PC-3 (cell line): ENCODE measurements at regions not wholly inside any gene's neighbourhood (a gene's known extent, or its start where the extent isn't known, plus 50 kb on each side); places are given as distances from the start of the nearest gene placed in this dataset.
A peak's percentile ranks its signal among the peaks of the same experiment; 100 is the strongest.

Experiments used
- ATAC-seq: fragments of 200-7000 bp; cut with Tn5 transposase; 2 replicates; pipeline ENCODE4 v1.9.1; 2020; ENCODE audit warnings: mild to moderate bottlenecking, moderate library complexity
- BruUV-seq: library from RNA; stranded (reverse); fragments of 400-500 nt; replicated peaks from 2 replicates; lab custom pipeline; 2021; lab: Mats Ljungman, UMichigan
- CTCF ChIA-PET: fragments of 300-600 bp; sonication (Branson Sonifier 250); formaldehyde crosslinking; loops from one replicate; lab custom pipeline; 2022; ENCODE audit warnings: antibody characterized with exemption; lab: Charles Lee
- POLR2A ChIA-PET: fragments of 300-600 bp; sonication (Branson Sonifier 250); formaldehyde crosslinking; loops from one replicate; lab custom pipeline; 2022; ENCODE audit warnings: antibody characterized with exemption; ENCODE audit not compliant: unreplicated experiment; lab: Charles Lee
- DNase-seq: peaks from one replicate; pipeline ENCODE4 v3.0.0-alpha.2; 2015
- H2AFZ ChIP-seq: fragments of 300-600 bp; sonication (generic); 2 replicates; pipeline ENCODE4 v1.6.0; 2016; ENCODE audit warnings: antibody characterized with exemption, low read length
- H3F3A ChIP-seq: fragments of 300-600 bp; sonication (generic); one replicate; pipeline ENCODE4 v1.6.0; 2017; ENCODE audit warnings: antibody characterized with exemption, low read length, control low read depth, mild to moderate bottlenecking; ENCODE audit not compliant: unreplicated experiment
- H3K27ac ChIP-seq: fragments of 300-600 bp; sonication (generic); 2 replicates; pipeline ENCODE4 v1.5.1; 2016; ENCODE audit warnings: mild to moderate bottlenecking, low read length
- H3K27me3 ChIP-seq: fragments of 300-600 bp; sonication (generic); 2 replicates; pipeline ENCODE4 v1.6.1; 2016; ENCODE audit warnings: low read length, mixed read lengths
- H3K36me3 ChIP-seq: fragments of 300-600 bp; sonication (generic); 2 replicates; pipeline ENCODE4 v1.6.1; 2016; ENCODE audit warnings: low read depth, mixed run types, low read length, mixed read lengths
- H3K4me1 ChIP-seq: fragments of 300-600 bp; sonication (generic); 2 replicates; pipeline ENCODE4 v1.5.1; 2016; ENCODE audit warnings: low read length; ENCODE audit not compliant: insufficient read depth
- H3K4me2 ChIP-seq: fragments of 300-600 bp; sonication (generic); 2 replicates; pipeline ENCODE4 v1.6.0; 2016; ENCODE audit warnings: low read length
- H3K4me3 ChIP-seq: fragments of 300-600 bp; sonication (generic); 2 replicates; pipeline ENCODE4 v1.5.1; 2016; ENCODE audit warnings: mild to moderate bottlenecking, low read length, mixed read lengths
- H3K79me2 ChIP-seq: fragments of 300-600 bp; sonication (generic); 2 replicates; pipeline ENCODE4 v1.6.1; 2017; ENCODE audit warnings: low read length, mixed read lengths
- H3K9ac ChIP-seq: fragments of 300-600 bp; sonication (generic); 2 replicates; pipeline ENCODE4 v1.6.0; 2016; ENCODE audit warnings: mild to moderate bottlenecking, low read length
- H3K9me2 ChIP-seq: fragments of 300-600 bp; sonication (generic); replicated peaks from 2 replicates; pipeline ENCODE4 v1.6.1; 2016; ENCODE audit warnings: mixed run types, low read length, mixed read lengths
- H3K9me3 ChIP-seq: fragments of 300-600 bp; sonication (generic); 2 replicates; pipeline ENCODE4 v1.6.1; 2016; ENCODE audit warnings: low read length, mixed read lengths
- H4K20me1 ChIP-seq: fragments of 300-600 bp; sonication (generic); 2 replicates; pipeline ENCODE4 v1.6.1; 2016; ENCODE audit warnings: low read length, mixed read lengths
- CTCF ChIP-seq: fragments of 300-600 bp; sonication (generic); conservative IDR thresholded peaks from 2 replicates; pipeline ENCODE4 v1.5.1; 2017; ENCODE audit warnings: antibody characterized with exemption, low read depth, mild to moderate bottlenecking, low read length
- EZH2 ChIP-seq: fragments of 300-600 bp; sonication (generic); IDR thresholded peaks from one replicate; pipeline ENCODE4 v1.6.1; 2017; ENCODE audit warnings: antibody characterized with exemption, mild to moderate bottlenecking, low read length; ENCODE audit not compliant: unreplicated experiment
- EZH2phosphoT487 ChIP-seq: fragments of 300-600 bp; sonication (generic); IDR thresholded peaks from 2 replicates; pipeline ENCODE4 v1.6.1; 2018; ENCODE audit warnings: mild to moderate bottlenecking, antibody characterized with exemption, low read length, borderline replicate concordance
- intact Hi-C: fragments of 100-400 bp; cut with micrococcal nuclease; formaldehyde crosslinking; loops from 2 replicates; pipeline ENCODE4 v1.9.0; 2023

- Histone ChIP-seq H3K9ac (no peak overlapping the region), H3K9me3 (no peaks in the 10 kb centered on the region), H4K20me1 (no peaks in the 10 kb centered on the region), H3K79me2 (no peaks in the 10 kb centered on the region), H2AFZ (no peak overlapping the region), H3K4me1 (no peaks in the 10 kb centered on the region), H3K4me2 (no peak overlapping the region), H3F3A (no peaks in the 10 kb centered on the region), H3K36me3 (no peaks in the 10 kb centered on the region), H3K9me2 (no peaks in the 10 kb centered on the region), H3K27ac (no peak overlapping the region), H3K4me3 (no peak overlapping the region), H3K27me3 (no peaks in the 10 kb centered on the region)
- intact Hi-C loops: no loop called here
- TF ChIP-seq EZH2phosphoT487 (no peak), EZH2 (no peak), CTCF (no peak)
- ChIA-PET CTCF (no interaction called here), POLR2A (no interaction called here)
- DNase-seq: no peak
- no peak for ATAC-seq
- no TSS peak for BruUV-seq
Observed at GRCh38 chr6:114796576-114796975, 453.8 kb upstream of the HS3ST5 start.

GRCh38 chr6:114793428-114793827, 450.6 kb upstream of the HS3ST5 start:
- Histone ChIP-seq H3K4me3 (no peak overlapping the region), H3K36me3 (no peaks in the 10 kb centered on the region), H3K27ac (no peak overlapping the region), H3K4me1 (no peaks in the 10 kb centered on the region), H3K9ac (no peak overlapping the region), H3K9me2 (no peaks in the 10 kb centered on the region), H3K9me3 (no peaks in the 10 kb centered on the region), H3K4me2 (no peak overlapping the region), H4K20me1 (no peaks in the 10 kb centered on the region), H3F3A (no peaks in the 10 kb centered on the region), H3K79me2 (no peaks in the 10 kb centered on the region), H3K27me3 (no peaks in the 10 kb centered on the region), H2AFZ (no peak overlapping the region)
- TF ChIP-seq CTCF (no peak), EZH2phosphoT487 (no peak), EZH2 (no peak)
- intact Hi-C loops: no loop called here
- no peak for DNase-seq
- CTCF ChIA-PET: no interaction called here
- BruUV-seq: no TSS peak
- ATAC-seq: no peak
- POLR2A ChIA-PET: no interaction called here

GRCh38 chr6:114785235-114786127, 442.7 kb upstream of the HS3ST5 start:
- ChIA-PET POLR2A (no interaction called here), CTCF (no interaction called here)
- peak; percentile 56; the same call in 1 of the 2 replicates for ATAC-seq

More at GRCh38 chr6:114785235-114786127, 442.7 kb upstream of the HS3ST5 start:
- BruUV-seq: no TSS peak
- Histone ChIP-seq H3K4me1 (no peaks in the 10 kb centered on the region; the same call in 1 of the 2 replicates), H3K79me2 (no peaks in the 10 kb centered on the region), H4K20me1 (no peaks in the 10 kb centered on the region), H3K4me2 (no peak overlapping the region), H3K4me3 (no peak overlapping the region), H3K27ac (no peak overlapping the region), H3K9me2 (no peaks in the 10 kb centered on the region), H2AFZ (no peak overlapping the region), H3F3A (no peaks in the 10 kb centered on the region), H3K27me3 (no peaks in the 10 kb centered on the region), H3K9me3 (no peaks in the 10 kb centered on the region), H3K9ac (no peak overlapping the region), H3K36me3 (no peaks in the 10 kb centered on the region)
- intact Hi-C loops: no loop called here
- DNase-seq: peak; percentile 41
- TF ChIP-seq CTCF (no peak), EZH2 (no peak), EZH2phosphoT487 (no peak)
